ENCODE measurements at regions not wholly inside any gene's neighbourhood (a gene's known extent, or its start where the extent isn't known, plus 50 kb on each side); places are given as distances from the start of the nearest gene placed in this dataset.

- Histone ChIP-seq H4K91ac (ENCODE audit: low read depth, low read length) (no peak overlapping the region), H3K79me2 (ENCODE audit: control insufficient read depth, insufficient read depth, low read length, poor library complexity) (no peaks in the 10 kb centered on the region), H4K8ac (ENCODE audit: low read depth, low read length) (no peak overlapping the region), H2BK120ac (ENCODE audit: insufficient read depth, low read length, poor library complexity) (no peak overlapping the region), H2BK5ac (ENCODE audit: low read depth, low read length, poor library complexity) (no peak overlapping the region), H2AK5ac (ENCODE audit: low read length) (no peak overlapping the region), H3K14ac (ENCODE audit: low read length) (no peak overlapping the region), H3K4me1 (ENCODE audit: control insufficient read depth in 1 of 2, insufficient read depth in 2 of 2, low read length in 2 of 2) (peaks cover 2 to 4% of the 10 kb centered on the region in 2 experiments), H3K27ac (ENCODE audit: low read depth, low read length) (no peak overlapping the region), H3K4me3 (ENCODE audit: low read depth, low read length) (no peak overlapping the region), H3K9me3 (ENCODE audit: insufficient read depth, low read depth, low read length) (no peaks in the 10 kb centered on the region), H3K79me1 (ENCODE audit: low read length) (no peaks in the 10 kb centered on the region), H3K4ac (ENCODE audit: low read depth, low read length) (no peak overlapping the region), H3K9ac (ENCODE audit: low read length) (no peak overlapping the region), H2AFZ (ENCODE audit: insufficient read depth, low read length, poor library complexity) (no peak overlapping the region), H3K4me2 (ENCODE audit: low read length) (no peak overlapping the region), H3K23ac (ENCODE audit: low read length) (no peak overlapping the region), H3K27me3 (ENCODE audit: insufficient read depth, low read length) (no peaks in the 10 kb centered on the region), H4K12ac (ENCODE audit: low read depth, low read length) (no peak overlapping the region), H2BK12ac (ENCODE audit: low read length) (no peak overlapping the region), H3K36me3 (ENCODE audit: control insufficient read depth in 1 of 2, insufficient read depth in 2 of 2, low read length in 2 of 2) (no peaks in the 10 kb centered on the region), H3K18ac (ENCODE audit: low read length) (no peak overlapping the region)
- WGBS (ENCODE audit: extremely low coverage, insufficient coverage, insufficient read length), result no CpG with 5 or more reads among the region's 4 CpGs
- DNase-seq, result no peak
Observed at GRCh38 chr2:66697366-66697765, 262.4 kb downstream of the MEIS1 start.

- Histone ChIP-seq H3K27me3 (ENCODE audit: insufficient read depth, low read length) (no peaks in the 10 kb centered on the region), H3K79me2 (ENCODE audit: control insufficient read depth, insufficient read depth, low read length, poor library complexity) (no peaks in the 10 kb centered on the region), H3K9ac (ENCODE audit: low read length) (no peak overlapping the region), H3K14ac (ENCODE audit: low read length) (no peak overlapping the region), H4K8ac (ENCODE audit: low read depth, low read length) (no peak overlapping the region), H3K23ac (ENCODE audit: low read length) (no peak overlapping the region), H3K4me2 (ENCODE audit: low read length) (no peak overlapping the region), H3K4me1 (ENCODE audit: control insufficient read depth in 1 of 2, insufficient read depth in 2 of 2, low read length in 2 of 2) (peaks cover 2 to 4% of the 10 kb centered on the region in 2 experiments), H2BK5ac (ENCODE audit: low read depth, low read length, poor library complexity) (no peak overlapping the region), H3K79me1 (ENCODE audit: low read length) (no peaks in the 10 kb centered on the region), H3K36me3 (ENCODE audit: control insufficient read depth in 1 of 2, insufficient read depth in 2 of 2, low read length in 2 of 2) (no peaks in the 10 kb centered on the region), H3K4me3 (ENCODE audit: low read depth, low read length) (no peak overlapping the region), H3K9me3 (ENCODE audit: insufficient read depth, low read depth, low read length) (no peaks in the 10 kb centered on the region), H2BK120ac (ENCODE audit: insufficient read depth, low read length, poor library complexity) (no peak overlapping the region), H2AFZ (ENCODE audit: insufficient read depth, low read length, poor library complexity) (no peak overlapping the region), H4K12ac (ENCODE audit: low read depth, low read length) (no peak overlapping the region), H3K18ac (ENCODE audit: low read length) (no peak overlapping the region), H3K27ac (ENCODE audit: low read depth, low read length) (no peak overlapping the region), H3K4ac (ENCODE audit: low read depth, low read length) (no peak overlapping the region), H2BK12ac (ENCODE audit: low read length) (no peak overlapping the region), H4K91ac (ENCODE audit: low read depth, low read length) (no peak overlapping the region), H2AK5ac (ENCODE audit: low read length) (no peak overlapping the region)
- DNase-seq, result no peak
- WGBS (ENCODE audit: extremely low coverage, insufficient coverage, insufficient read length), result no CpG with 5 or more reads among the region's 3 CpGs
Observed at GRCh38 chr2:66698091-66698490, 263.2 kb downstream of the MEIS1 start.

GRCh38 chr2:66698576-66699239, 263.8 kb downstream of the MEIS1 start:
- WGBS (ENCODE audit: extremely low coverage, insufficient coverage, insufficient read length), result no CpG with 5 or more reads among the region's 5 CpGs
- no peak overlapping the region for H4K8ac ChIP-seq (ENCODE audit: low read depth, low read length)
- DNase-seq, result no peak

GRCh38 chr2:66699416-66699792, 264.5 kb downstream of the MEIS1 start:
- Histone ChIP-seq H3K27ac (ENCODE audit: low read depth, low read length) (no peak overlapping the region), H3K79me1 (ENCODE audit: low read length) (no peaks in the 10 kb centered on the region), H3K4me1 (ENCODE audit: control insufficient read depth in 1 of 2, insufficient read depth in 2 of 2, low read length in 2 of 2) (peaks cover 2 to 4% of the 10 kb centered on the region in 2 experiments), H3K14ac (ENCODE audit: low read length) (no peak overlapping the region), H3K4me2 (ENCODE audit: low read length) (no peak overlapping the region), H2AFZ (ENCODE audit: insufficient read depth, low read length, poor library complexity) (no peak overlapping the region), H3K18ac (ENCODE audit: low read length) (no peak overlapping the region), H2BK12ac (ENCODE audit: low read length) (no peak overlapping the region), H4K8ac (ENCODE audit: low read depth, low read length) (no peak overlapping the region), H2BK120ac (ENCODE audit: insufficient read depth, low read length, poor library complexity) (no peak overlapping the region), H3K4me3 (ENCODE audit: low read depth, low read length) (no peak overlapping the region), H2BK5ac (ENCODE audit: low read depth, low read length, poor library complexity) (no peak overlapping the region), H3K79me2 (ENCODE audit: control insufficient read depth, insufficient read depth, low read length, poor library complexity) (no peaks in the 10 kb centered on the region), H3K9ac (ENCODE audit: low read length) (no peak overlapping the region), H3K36me3 (ENCODE audit: control insufficient read depth in 1 of 2, insufficient read depth in 2 of 2, low read length in 2 of 2) (no peaks in the 10 kb centered on the region), H3K23ac (ENCODE audit: low read length) (no peak overlapping the region), H4K12ac (ENCODE audit: low read depth, low read length) (no peak overlapping the region), H4K91ac (ENCODE audit: low read depth, low read length) (no peak overlapping the region), H3K27me3 (ENCODE audit: insufficient read depth, low read length) (no peaks in the 10 kb centered on the region), H3K4ac (ENCODE audit: low read depth, low read length) (no peak overlapping the region), H3K9me3 (ENCODE audit: insufficient read depth, low read depth, low read length) (no peaks in the 10 kb centered on the region), H2AK5ac (ENCODE audit: low read length) (no peak overlapping the region)
- WGBS (ENCODE audit: extremely low coverage, insufficient coverage, insufficient read length), result no CpG with 5 or more reads among the region's 4 CpGs
- DNase-seq, result no peak

More at GRCh38 chr2:66698576-66699239, 263.8 kb downstream of the MEIS1 start:
- H3K18ac ChIP-seq (ENCODE audit: low read length), result no peak overlapping the region
- peaks cover 2 to 4% of the 10 kb centered on the region in 2 experiments for H3K4me1 ChIP-seq (ENCODE audit: control insufficient read depth in 1 of 2, insufficient read depth in 2 of 2, low read length in 2 of 2)
- H3K23ac ChIP-seq (ENCODE audit: low read length), result no peak overlapping the region
- no peak overlapping the region for H3K4ac ChIP-seq (ENCODE audit: low read depth, low read length)
- H2BK5ac ChIP-seq (ENCODE audit: low read depth, low read length, poor library complexity), result no peak overlapping the region
- H2AK5ac ChIP-seq (ENCODE audit: low read length), result no peak overlapping the region
- no peaks in the 10 kb centered on the region for H3K36me3 ChIP-seq (ENCODE audit: control insufficient read depth in 1 of 2, insufficient read depth in 2 of 2, low read length in 2 of 2)
- no peak overlapping the region for H2AFZ ChIP-seq (ENCODE audit: insufficient read depth, low read length, poor library complexity)
- no peak overlapping the region for H2BK12ac ChIP-seq (ENCODE audit: low read length)
- no peaks in the 10 kb centered on the region for H3K79me2 ChIP-seq (ENCODE audit: control insufficient read depth, insufficient read depth, low read length, poor library complexity)
- no peak overlapping the region for H4K91ac ChIP-seq (ENCODE audit: low read depth, low read length)
- H4K12ac ChIP-seq (ENCODE audit: low read depth, low read length), result no peak overlapping the region
- H3K9ac ChIP-seq (ENCODE audit: low read length), result no peak overlapping the region
- no peak overlapping the region for H3K4me2 ChIP-seq (ENCODE audit: low read length)
- H2BK120ac ChIP-seq (ENCODE audit: insufficient read depth, low read length, poor library complexity), result no peak overlapping the region
- H3K9me3 ChIP-seq (ENCODE audit: insufficient read depth, low read depth, low read length), result no peaks in the 10 kb centered on the region
- H3K14ac ChIP-seq (ENCODE audit: low read length), result no peak overlapping the region
- no peak overlapping the region for H3K4me3 ChIP-seq (ENCODE audit: low read depth, low read length)
- no peak overlapping the region for H3K27ac ChIP-seq (ENCODE audit: low read depth, low read length)
- no peaks in the 10 kb centered on the region for H3K79me1 ChIP-seq (ENCODE audit: low read length)
- no peaks in the 10 kb centered on the region for H3K27me3 ChIP-seq (ENCODE audit: insufficient read depth, low read length)
